Peyer's patch (tissue), 4 donors: ENCODE measurements at regions not wholly inside any gene's neighbourhood (a gene's known extent, or its start where the extent isn't known, plus 50 kb on each side); places are given as distances from the start of the nearest gene placed in this dataset.

Experiments used
- POLR2A ChIP-seq, 2 donors: fragments of 450-650 bp; IDR thresholded peaks; one replicate each; pipeline ENCODE4 v1.5.1; 2017; ENCODE audit warnings: antibody characterized with exemption in 2 of 2, mild to moderate bottlenecking in 2 of 2, moderate library complexity in 2 of 2
- TF ChIP-seq, protein P1 (sequence below), 6 experiments: fragments of 450-650 bp in 4 of 6; fragments of 200-600 bp in 2 of 6; sonication (generic) in 1 of 6; IDR thresholded peaks; one replicate each; pipeline ENCODE4 v1.5.1; 2017 to 2019; ENCODE audit warnings: antibody characterized with exemption in 6 of 6, mild to moderate bottlenecking in 3 of 6, moderate library complexity in 1 of 6

DNA sequence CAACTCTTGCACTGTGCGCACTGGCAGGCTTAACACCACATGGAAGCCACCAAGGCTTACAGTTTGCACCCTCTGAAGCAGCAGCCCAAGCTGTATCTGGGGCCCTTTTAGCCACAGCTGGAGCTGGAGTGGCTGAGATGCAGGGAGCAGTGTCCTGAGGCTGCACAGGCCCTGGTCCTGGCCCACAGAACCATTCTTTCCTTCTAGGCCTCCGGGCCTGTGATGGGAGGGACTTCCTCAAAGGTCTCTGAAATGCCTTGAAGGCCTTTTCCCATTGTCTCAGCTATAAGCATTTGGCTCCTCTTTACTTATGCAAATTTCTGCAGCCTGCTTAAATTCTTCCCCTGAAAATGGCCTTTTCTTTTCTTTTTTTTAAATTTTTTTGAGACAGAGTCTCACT lies 104.4 kb upstream of the CPLX2 start:
- TF ChIP-seq, protein P1, sequence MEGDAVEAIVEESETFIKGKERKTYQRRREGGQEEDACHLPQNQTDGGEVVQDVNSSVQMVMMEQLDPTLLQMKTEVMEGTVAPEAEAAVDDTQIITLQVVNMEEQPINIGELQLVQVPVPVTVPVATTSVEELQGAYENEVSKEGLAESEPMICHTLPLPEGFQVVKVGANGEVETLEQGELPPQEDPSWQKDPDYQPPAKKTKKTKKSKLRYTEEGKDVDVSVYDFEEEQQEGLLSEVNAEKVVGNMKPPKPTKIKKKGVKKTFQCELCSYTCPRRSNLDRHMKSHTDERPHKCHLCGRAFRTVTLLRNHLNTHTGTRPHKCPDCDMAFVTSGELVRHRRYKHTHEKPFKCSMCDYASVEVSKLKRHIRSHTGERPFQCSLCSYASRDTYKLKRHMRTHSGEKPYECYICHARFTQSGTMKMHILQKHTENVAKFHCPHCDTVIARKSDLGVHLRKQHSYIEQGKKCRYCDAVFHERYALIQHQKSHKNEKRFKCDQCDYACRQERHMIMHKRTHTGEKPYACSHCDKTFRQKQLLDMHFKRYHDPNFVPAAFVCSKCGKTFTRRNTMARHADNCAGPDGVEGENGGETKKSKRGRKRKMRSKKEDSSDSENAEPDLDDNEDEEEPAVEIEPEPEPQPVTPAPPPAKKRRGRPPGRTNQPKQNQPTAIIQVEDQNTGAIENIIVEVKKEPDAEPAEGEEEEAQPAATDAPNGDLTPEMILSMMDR (IDR thresholded peaks at IDR 0.05), result no peak
- no peak for TF ChIP-seq POLR2A (IDR thresholded peaks at IDR 0.05)
